ENCODE measurements at regions not wholly inside any gene's neighbourhood (a gene's known extent, or its start where the extent isn't known, plus 50 kb on each side); places are given as distances from the start of the nearest gene placed in this dataset.
A peak's percentile ranks its signal among the peaks of the same experiment; 100 is the strongest.
"Not testable (repeated sequence)": the region's sequence is repeated elsewhere in the genome, so short reads cannot be mapped to it uniquely, and the experiment has no call there.

- not testable (repeated sequence) for H3K4me3 ChIP-seq (ENCODE audit: control insufficient read depth, low read depth, low read length); DNase-seq (ENCODE audit: low read depth)
Observed at GRCh38 chr7:56697058-56697457, 435.2 kb downstream of the ZNF479 start.

DNA sequence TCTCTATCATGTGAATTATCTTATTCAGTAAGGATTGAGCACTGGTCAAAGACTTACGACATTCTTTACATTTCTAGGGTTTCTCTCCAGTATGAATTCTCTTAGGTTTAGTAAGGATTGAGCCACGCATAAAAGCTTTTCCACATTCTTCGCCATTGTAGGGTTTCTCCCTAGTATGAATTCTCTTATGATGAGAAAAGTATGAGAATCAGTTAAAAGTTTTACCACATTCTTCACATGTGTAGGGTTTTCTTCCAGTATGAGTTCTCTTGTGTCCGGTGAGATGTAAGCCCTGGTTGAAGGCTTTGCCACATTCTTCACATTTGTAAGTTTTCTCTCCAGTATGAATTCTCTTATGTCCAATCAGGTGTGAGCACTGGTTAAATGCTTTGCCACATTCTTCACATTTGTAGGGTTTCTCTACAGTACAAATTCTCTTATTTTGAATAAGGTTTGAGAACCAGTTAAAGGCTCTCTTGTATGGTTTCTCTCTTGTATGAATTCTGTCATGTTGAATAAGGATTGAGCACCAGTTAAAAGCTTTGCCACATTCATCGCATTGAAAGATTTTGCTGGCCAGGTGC is 445.9 kb downstream of the ZNF479 start:
- H3K4me3 ChIP-seq (ENCODE audit: control insufficient read depth, low read depth, low read length): no peak overlapping the region
- peak; percentile 0 for DNase-seq (ENCODE audit: low read depth)
- no peak for TF ChIP-seq CTCF (conservative IDR thresholded peaks at IDR 0.05; ENCODE audit: control insufficient read depth, insufficient read depth, low read depth, low read length)

DNA sequence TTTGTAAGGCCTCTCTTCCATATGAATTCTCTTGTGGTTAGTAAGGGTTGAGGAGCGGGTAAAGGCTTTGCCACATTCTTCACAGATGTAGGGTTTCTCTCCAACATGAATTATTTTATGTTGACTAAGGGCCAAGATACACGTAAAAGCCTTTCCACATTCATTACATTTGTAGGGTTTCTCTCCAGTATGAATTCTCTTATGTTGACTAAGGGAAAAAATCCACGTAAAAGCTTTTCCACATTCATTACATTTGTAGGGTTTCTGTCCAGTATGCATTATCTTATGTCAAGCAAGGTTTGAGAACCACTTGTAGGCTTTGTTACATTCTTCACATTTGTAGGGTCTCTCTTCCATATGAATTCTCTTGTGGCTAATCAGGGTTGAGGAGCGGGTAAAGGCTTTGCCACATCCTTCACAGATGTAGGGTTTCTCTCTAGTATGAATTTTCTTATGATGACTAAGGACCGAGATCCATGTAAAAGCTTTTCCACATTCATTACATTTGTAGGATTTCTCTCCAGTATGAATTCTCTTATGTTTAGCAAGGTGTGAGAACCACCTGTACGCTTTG is 493.0 kb downstream of the ZNF479 start:
- DNase-seq (ENCODE audit: low read depth): no peak
- no peak overlapping the region for H3K4me3 ChIP-seq (ENCODE audit: control insufficient read depth, low read depth, low read length)
- TF ChIP-seq CTCF (conservative IDR thresholded peaks at IDR 0.05; ENCODE audit: control insufficient read depth, insufficient read depth, low read depth, low read length): no peak

GRCh38 chr7:56609852-56610355 is 493.7 kb upstream of the NUPR2 start:
- H3K4me3 ChIP-seq (ENCODE audit: control insufficient read depth, low read depth, low read length): no peak overlapping the region
- no peak for DNase-seq (ENCODE audit: low read depth)
- TF ChIP-seq CTCF (conservative IDR thresholded peaks at IDR 0.05; ENCODE audit: control insufficient read depth, insufficient read depth, low read depth, low read length): no peak

DNA sequence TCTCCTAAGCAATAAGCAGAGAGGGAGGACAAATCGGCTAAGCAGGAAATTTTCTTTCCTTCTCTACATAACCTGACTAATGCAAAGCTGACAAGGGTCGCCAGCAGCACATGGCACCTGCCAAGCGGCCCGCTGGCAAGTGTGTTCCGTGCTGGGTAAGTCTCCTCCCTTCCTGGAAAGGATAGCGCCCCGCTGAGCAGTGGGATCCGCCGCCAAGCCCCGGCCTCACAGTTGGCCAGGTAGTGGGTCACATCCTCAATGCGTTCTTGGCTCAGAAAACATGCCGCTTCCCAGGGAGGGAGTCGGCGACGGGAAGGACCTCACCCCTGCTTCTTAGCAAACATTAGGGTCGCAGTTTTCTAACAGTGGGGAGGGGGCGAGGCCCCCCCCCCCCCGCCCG is 488.9 kb upstream of the NUPR2 start:
- no peak for TF ChIP-seq CTCF (conservative IDR thresholded peaks at IDR 0.05; ENCODE audit: control insufficient read depth, insufficient read depth, low read depth, low read length)
- no peak overlapping the region for H3K4me3 ChIP-seq (ENCODE audit: control insufficient read depth, low read depth, low read length)
- no peak for DNase-seq (ENCODE audit: low read depth)

GRCh38 chr7:56578612-56579011 is 462.4 kb upstream of the NUPR2 start:
- DNase-seq (ENCODE audit: low read depth): no peak
- no peak for TF ChIP-seq CTCF (conservative IDR thresholded peaks at IDR 0.05; ENCODE audit: control insufficient read depth, insufficient read depth, low read depth, low read length)
- H3K4me3 ChIP-seq (ENCODE audit: control insufficient read depth, low read depth, low read length): no peak overlapping the region

DNA sequence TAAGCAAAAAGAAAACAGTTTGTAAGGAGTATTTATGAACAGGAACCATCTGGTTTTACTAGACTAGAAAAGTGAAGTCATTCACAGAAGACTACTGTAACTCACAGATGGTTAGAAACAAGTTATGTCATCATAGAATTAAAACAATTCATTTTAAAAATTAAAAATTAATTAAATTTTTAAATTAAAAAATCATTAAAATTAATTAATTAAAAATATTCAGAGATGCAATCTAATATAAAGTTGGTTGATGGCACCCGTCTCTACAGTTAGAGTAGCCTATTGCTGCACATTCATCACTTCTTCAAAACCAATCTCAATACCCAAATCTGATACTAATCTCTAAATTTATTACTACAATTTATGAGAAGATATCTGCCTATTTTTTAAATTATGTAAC is 454.8 kb upstream of the NUPR2 start:
- DNase-seq (ENCODE audit: low read depth): no peak
- no peak overlapping the region for H3K4me3 ChIP-seq (ENCODE audit: control insufficient read depth, low read depth, low read length)
- no peak for TF ChIP-seq CTCF (conservative IDR thresholded peaks at IDR 0.05; ENCODE audit: control insufficient read depth, insufficient read depth, low read depth, low read length)

Measured in fibroblast of mammary gland (primary cell).